ENCODE measurements at regions not wholly inside any gene's neighbourhood (a gene's known extent, or its start where the extent isn't known, plus 50 kb on each side); places are given as distances from the start of the nearest gene placed in this dataset.

GRCh38 chr6:159642995-159643394 is 50.0 kb downstream of the SOD2 start:
- Histone ChIP-seq H3K9me3 (peaks cover 0 to 3% (median 0%) of the 10 kb centered on the region in 12 donors), H3K27me3 (no peaks in the 10 kb centered on the region), H3K36me3 (no peaks in the 10 kb centered on the region), H3K27ac (no peak overlapping the region), H3K4me3 (no peak overlapping the region), H3K4me1 (peaks cover 0 to 9% (median 0%) of the 10 kb centered on the region in 12 donors)
- TF ChIP-seq, protein P1, sequence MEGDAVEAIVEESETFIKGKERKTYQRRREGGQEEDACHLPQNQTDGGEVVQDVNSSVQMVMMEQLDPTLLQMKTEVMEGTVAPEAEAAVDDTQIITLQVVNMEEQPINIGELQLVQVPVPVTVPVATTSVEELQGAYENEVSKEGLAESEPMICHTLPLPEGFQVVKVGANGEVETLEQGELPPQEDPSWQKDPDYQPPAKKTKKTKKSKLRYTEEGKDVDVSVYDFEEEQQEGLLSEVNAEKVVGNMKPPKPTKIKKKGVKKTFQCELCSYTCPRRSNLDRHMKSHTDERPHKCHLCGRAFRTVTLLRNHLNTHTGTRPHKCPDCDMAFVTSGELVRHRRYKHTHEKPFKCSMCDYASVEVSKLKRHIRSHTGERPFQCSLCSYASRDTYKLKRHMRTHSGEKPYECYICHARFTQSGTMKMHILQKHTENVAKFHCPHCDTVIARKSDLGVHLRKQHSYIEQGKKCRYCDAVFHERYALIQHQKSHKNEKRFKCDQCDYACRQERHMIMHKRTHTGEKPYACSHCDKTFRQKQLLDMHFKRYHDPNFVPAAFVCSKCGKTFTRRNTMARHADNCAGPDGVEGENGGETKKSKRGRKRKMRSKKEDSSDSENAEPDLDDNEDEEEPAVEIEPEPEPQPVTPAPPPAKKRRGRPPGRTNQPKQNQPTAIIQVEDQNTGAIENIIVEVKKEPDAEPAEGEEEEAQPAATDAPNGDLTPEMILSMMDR (IDR thresholded peaks at IDR 0.05) = no peak
- TF ChIP-seq POLR2A (IDR thresholded peaks at IDR 0.05) = no peak
- ATAC-seq (no peak), DNase-seq (no peak)
- intact Hi-C loops (cut with DNase I) = no loop called here
- WGBS, 4 donors = 91 to 95% (median 94%) methylated on average over 7 of the region's 7 CpGs

GRCh38 chr6:159642481-159642880 is 50.6 kb downstream of the SOD2 start:
- no peaks in the 10 kb centered on the region for H3K36me3 ChIP-seq

GRCh38 chr6:159640722-159641482 is 52.1 kb downstream of the SOD2 start:
- DNase-seq (no peak), ATAC-seq (no peak)
- H3K27me3 ChIP-seq = no peaks in the 10 kb centered on the region
- TF ChIP-seq, protein P1 (IDR thresholded peaks at IDR 0.05) = no peak
- TF ChIP-seq POLR2A (IDR thresholded peaks at IDR 0.05) = no peak
- WGBS, 4 donors = 88 to 95% (median 93%) methylated on average over 6 of the region's 6 CpGs
- no peak overlapping the region for H3K4me3 ChIP-seq
- H3K9me3 ChIP-seq = peaks cover 0 to 5% (median 0%) of the 10 kb centered on the region in 12 donors
- peaks cover 0 to 9% (median 0%) of the 10 kb centered on the region in 12 donors for H3K4me1 ChIP-seq
- H3K27ac ChIP-seq = no peak overlapping the region
- intact Hi-C loops (cut with DNase I) = no loop called here
- no peaks in the 10 kb centered on the region for H3K36me3 ChIP-seq

More at GRCh38 chr6:159642481-159642880, 50.6 kb downstream of the SOD2 start:
- WGBS, 4 donors = 51 to 62% (median 60%) methylated on average over 1 of the region's 1 CpG
- Histone ChIP-seq H3K4me3 (no peak overlapping the region), H3K27ac (no peak overlapping the region), H3K27me3 (no peaks in the 10 kb centered on the region), H3K9me3 (peaks cover 0 to 5% (median 0%) of the 10 kb centered on the region in 12 donors), H3K4me1 (peaks cover 0 to 9% (median 0%) of the 10 kb centered on the region in 12 donors)
- no peak for ATAC-seq
- TF ChIP-seq POLR2A (IDR thresholded peaks at IDR 0.05) = no peak
- TF ChIP-seq, protein P1 (IDR thresholded peaks at IDR 0.05) = no peak
- intact Hi-C loops (cut with DNase I) = no loop called here
- no peak for DNase-seq

GRCh38 chr6:159640322-159640721 is 52.7 kb downstream of the SOD2 start:
- ATAC-seq = peak in 3 of 4 donors; percentile 37 to 58 (median 56)
- intact Hi-C loops (cut with DNase I) = no loop called here

More at GRCh38 chr6:159640322-159640721, 52.7 kb downstream of the SOD2 start:
- no peaks in the 10 kb centered on the region for H3K36me3 ChIP-seq
- DNase-seq = no peak
- WGBS, 4 donors = 64 to 80% (median 75%) methylated on average over 2 of the region's 2 CpGs
- H3K4me1 ChIP-seq = peaks cover 0 to 9% (median 0%) of the 10 kb centered on the region in 12 donors
- no peaks in the 10 kb centered on the region for H3K27me3 ChIP-seq
- TF ChIP-seq, protein P1 (IDR thresholded peaks at IDR 0.05) = no peak
- no peak for TF ChIP-seq POLR2A (IDR thresholded peaks at IDR 0.05)
- H3K9me3 ChIP-seq = peaks cover 0 to 5% (median 0%) of the 10 kb centered on the region in 12 donors
- H3K4me3 ChIP-seq = no peak overlapping the region
- H3K27ac ChIP-seq = no peak overlapping the region
